B cell (primary cell): ENCODE measurements at regions not wholly inside any gene's neighbourhood (a gene's known extent, or its start where the extent isn't known, plus 50 kb on each side); places are given as distances from the start of the nearest gene placed in this dataset.

Source experiments
- ATAC-seq: fragments of 200-7000 bp; cut with Tn5 transposase; one replicate; pipeline ENCODE4 v1.10.0; 2021; ENCODE audit warnings: low read depth, mild to moderate bottlenecking, moderate number of reproducible peaks, moderate library complexity
- CTCF ChIA-PET: fragments of 350-600 bp; sonication (Branson Sonifier 250); formaldehyde crosslinking; loops from one replicate; lab custom pipeline; 2021; ENCODE audit warnings: antibody characterized with exemption, inconsistent platforms; lab: Charles Lee
- POLR2A ChIA-PET: fragments of 350-600 bp; sonication (Branson Sonifier 250); formaldehyde crosslinking; loops from one replicate; lab custom pipeline; 2021; ENCODE audit warnings: antibody characterized with exemption; lab: Charles Lee
- DNase-seq: peaks from one replicate; pipeline ENCODE4 v3.0.0; 2013
- H2AFZ ChIP-seq: 2 replicates; pipeline ENCODE4 v1.6.1; 2012; ENCODE audit warnings: mild to moderate bottlenecking, low read depth, low read length; ENCODE audit not compliant: insufficient read depth, poor library complexity, severe bottlenecking
- H3K27ac ChIP-seq, 2 donors: 1 replicate in 1 of 2; 2 replicates in 1 of 2; pipeline ENCODE4 v1.5.1; 2012 to 2013; ENCODE audit warnings: low read length in 2 of 2, mild to moderate bottlenecking in 2 of 2, moderate library complexity in 1 of 2
- H3K27me3 ChIP-seq, 4 experiments: fragments of 200-600 bp in 1 of 4; sonication (generic) in 1 of 4; replicated peaks in 1 of 4; 1 replicate in 2 of 4; 2 replicates in 2 of 4; pipeline versions ENCODE4 v1.6.1 to v1.7.0; 2013 to 2016; ENCODE audit warnings: low read length in 3 of 4, mild to moderate bottlenecking in 2 of 4, mixed read lengths in 1 of 4, moderate library complexity in 1 of 4; ENCODE audit not compliant: insufficient read depth in 4 of 4, control insufficient read depth in 3 of 4; ENCODE audit errors: control extremely low read depth in 1 of 4
- H3K36me3 ChIP-seq, 2 experiments: replicated peaks in 1 of 2; 1 replicate in 1 of 2; 2 replicates in 1 of 2; pipeline versions ENCODE4 v1.6.1 to v1.7.1; 2013; ENCODE audit warnings: low read length in 1 of 2; ENCODE audit not compliant: insufficient read depth in 2 of 2, control insufficient read depth in 1 of 2; ENCODE audit errors: control extremely low read depth in 1 of 2, extremely low read depth in 1 of 2
- H3K4me1 ChIP-seq, 2 donors: fragments of 200-600 bp in 1 of 2; sonication (generic) in 1 of 2; 1 replicate in 1 of 2; 2 replicates in 1 of 2; pipeline versions ENCODE4 v1.5.1 to v1.6.1; 2013 to 2017; ENCODE audit warnings: low read length in 2 of 2; ENCODE audit not compliant: control insufficient read depth in 2 of 2, insufficient read depth in 2 of 2
- H3K4me2 ChIP-seq: replicated peaks from 2 replicates; pipeline ENCODE3; 2012; ENCODE audit warnings: mild to moderate bottlenecking, low read depth, low read length; ENCODE audit not compliant: poor library complexity, severe bottlenecking
- H3K4me3 ChIP-seq, 5 experiments: fragments of 200-600 bp in 1 of 5; sonication (generic) in 1 of 5; 1 replicate in 3 of 5; 2 replicates in 2 of 5; pipeline versions ENCODE4 v1.5.1 to v1.7.0; 2011 to 2016; ENCODE audit warnings: low read length in 4 of 5, mild to moderate bottlenecking in 4 of 5, low read depth in 2 of 5, control low read depth in 1 of 5, moderate library complexity in 1 of 5; ENCODE audit not compliant: insufficient read depth in 1 of 5; ENCODE audit errors: control extremely low read depth in 1 of 5, extremely low read depth in 1 of 5
- H3K79me2 ChIP-seq: fragments of 200-600 bp; sonication (generic); one replicate; pipeline ENCODE4 v1.6.0; 2016; ENCODE audit warnings: low read length; ENCODE audit not compliant: control insufficient read depth, insufficient read depth
- H3K9ac ChIP-seq: fragments of 200-600 bp; sonication (generic); 2 replicates; pipeline ENCODE4 v1.6.1; 2017; ENCODE audit warnings: mild to moderate bottlenecking, low read length, moderate library complexity
- H3K9me3 ChIP-seq, 3 donors: one replicate each; pipeline versions ENCODE4 v1.6.1 to v1.7.1; 2013; ENCODE audit warnings: low read length in 2 of 3; ENCODE audit not compliant: control insufficient read depth in 2 of 3, insufficient read depth in 1 of 3; ENCODE audit errors: control extremely low read depth in 1 of 3
- H4K20me1 ChIP-seq: 2 replicates; pipeline ENCODE4 v1.6.0; 2012; ENCODE audit warnings: mild to moderate bottlenecking, low read length; ENCODE audit not compliant: insufficient read depth, control insufficient read depth, poor library complexity, severe bottlenecking
- H3K27ac Mint-ChIP-seq: one replicate; pipeline ENCODE4 v1.8.0; 2021; ENCODE audit warnings: mixed read lengths
- H3K27me3 Mint-ChIP-seq: one replicate; pipeline ENCODE4 v1.8.0; 2021; ENCODE audit warnings: mixed read lengths
- H3K4me1 Mint-ChIP-seq: one replicate; pipeline ENCODE4 v1.8.0; 2021; ENCODE audit warnings: mixed read lengths
- H3K4me3 Mint-ChIP-seq: one replicate; pipeline ENCODE4 v1.8.0; 2021; ENCODE audit warnings: mixed read lengths
- H3K9me3 Mint-ChIP-seq: one replicate; pipeline ENCODE4 v1.8.0; 2022; ENCODE audit warnings: mixed read lengths; ENCODE audit not compliant: insufficient read depth
- CTCF ChIP-seq: fragments of 200-600 bp; IDR thresholded peaks from one replicate; pipeline ENCODE4 v1.8.0; 2022; ENCODE audit warnings: antibody characterized with exemption, mild to moderate bottlenecking
- EZH2 ChIP-seq: IDR thresholded peaks from 2 replicates; pipeline ENCODE4 v1.6.1; 2012; ENCODE audit warnings: borderline replicate concordance, low read depth, mild to moderate bottlenecking, moderate library complexity, low read length; ENCODE audit not compliant: insufficient read depth, poor library complexity, severe bottlenecking
- WGBS: methylation state at CpG from one replicate; pipeline ENCODE4 v1.1.5; 2013; ENCODE audit warnings: missing lambda C conversion rate; ENCODE audit not compliant: insufficient coverage; 5-methylcytosine and 5-hydroxymethylcytosine counted together
- intact Hi-C: fragments of 100-400 bp; cut with micrococcal nuclease; formaldehyde crosslinking; loops from one replicate; pipeline ENCODE4 v1.10.0; 2022

GRCh38 chr4:66577922-66578321, 907.6 kb upstream of the EPHA5 start:
- Histone ChIP-seq H3K79me2 (no peaks in the 10 kb centered on the region), H4K20me1 (no peaks in the 10 kb centered on the region), H3K4me3 (no peak overlapping the region), H3K4me2 (no peak overlapping the region), H3K4me1 (no peaks in the 10 kb centered on the region), H3K27me3 (no peaks in the 10 kb centered on the region), H3K36me3 (no peaks in the 10 kb centered on the region), H3K9me3 (no peaks in the 10 kb centered on the region), H2AFZ (no peak overlapping the region), H3K9ac (no peak overlapping the region), H3K27ac (no peak overlapping the region)
- intact Hi-C loops, result no loop called here
- no peaks in the 10 kb centered on the region for H3K4me1 Mint-ChIP-seq
- WGBS, result no CpG with 5 or more reads among the region's 2 CpGs
- H3K27ac Mint-ChIP-seq, result no peak overlapping the region
- ATAC-seq (no peak), DNase-seq (no peak)
- no peaks in the 10 kb centered on the region for H3K9me3 Mint-ChIP-seq
- H3K27me3 Mint-ChIP-seq, result no peaks in the 10 kb centered on the region
- ChIA-PET POLR2A (no interaction called here), CTCF (no interaction called here)
- TF ChIP-seq EZH2, result no peak
- no peak overlapping the region for H3K4me3 Mint-ChIP-seq

- H3K27me3 ChIP-seq, result no peaks in the 10 kb centered on the region
- ATAC-seq (no peak), DNase-seq (no peak)
- no peaks in the 10 kb centered on the region for H3K9me3 ChIP-seq
- H3K36me3 ChIP-seq, result no peaks in the 10 kb centered on the region
- Mint-ChIP-seq H3K9me3 (no peaks in the 10 kb centered on the region), H3K27me3 (no peaks in the 10 kb centered on the region), H3K27ac (no peak overlapping the region), H3K4me1 (no peaks in the 10 kb centered on the region), H3K4me3 (no peak overlapping the region)
- ChIA-PET POLR2A (no interaction called here), CTCF (no interaction called here)
- H4K20me1 ChIP-seq, result no peaks in the 10 kb centered on the region
- WGBS, result 90% methylated on average over 4 of the region's 11 CpGs
- H3K79me2 ChIP-seq, result no peaks in the 10 kb centered on the region
- H3K4me2 ChIP-seq, result no peak overlapping the region
- no peaks in the 10 kb centered on the region for H3K4me1 ChIP-seq
- no peak overlapping the region for H3K9ac ChIP-seq
- no peak overlapping the region for H2AFZ ChIP-seq
- TF ChIP-seq CTCF (no peak), EZH2 (no peak)
- H3K4me3 ChIP-seq, result no peak overlapping the region
- H3K27ac ChIP-seq, result no peak overlapping the region
- intact Hi-C loops, result no loop called here
Observed at GRCh38 chr4:66575008-66575696, 904.9 kb upstream of the EPHA5 start.
